Prostate gland (tissue), 2 donors: ENCODE measurements at regions not wholly inside any gene's neighbourhood (a gene's known extent, or its start where the extent isn't known, plus 50 kb on each side); places are given as distances from the start of the nearest gene placed in this dataset.

ENCODE experiments used
- DNase-seq: peaks from one replicate; pipeline ENCODE4 v3.0.0-alpha.2; 2019; ENCODE audit warnings: low spot score
- H3K27ac ChIP-seq, 2 donors: fragments of 200-600 bp; sonication (generic); 2 replicates each; pipeline ENCODE4 v1.5.1; 2017 to 2019
- H3K27me3 ChIP-seq: fragments of 200-600 bp; sonication (generic); replicated peaks from 2 replicates; pipeline ENCODE4 v1.5.1; 2019; ENCODE audit not compliant: insufficient read depth
- H3K36me3 ChIP-seq, 2 donors: fragments of 200-600 bp; sonication (generic); 1 replicate in 1 of 2; 2 replicates in 1 of 2; pipeline versions ENCODE4 v1.5.1 to v1.8.1; 2017 to 2019
- H3K4me1 ChIP-seq: fragments of 200-600 bp; sonication (generic); replicated peaks from 2 replicates; pipeline ENCODE4 v1.5.1; 2019
- H3K4me3 ChIP-seq, 2 donors: fragments of 200-600 bp; sonication (generic); 2 replicates each; pipeline ENCODE4 v1.5.1; 2017 to 2019
- H3K9me3 ChIP-seq: fragments of 200-600 bp; sonication (generic); 2 replicates; pipeline ENCODE4 v1.5.1; 2017
- CTCF ChIP-seq, 4 experiments: fragments of 200-600 bp in 2 of 4; fragments of 450-650 bp in 2 of 4; sonication (generic) in 2 of 4; IDR thresholded peaks; 1 replicate in 3 of 4; 2 replicates in 1 of 4; pipeline ENCODE4 v1.5.1; 2016 to 2019; ENCODE audit warnings: antibody characterized with exemption in 4 of 4, mild to moderate bottlenecking in 2 of 4, moderate library complexity in 2 of 4
- POLR2A ChIP-seq: fragments of 450-650 bp; IDR thresholded peaks from one replicate; pipeline ENCODE4 v1.6.1; 2016; ENCODE audit warnings: antibody characterized with exemption, mild to moderate bottlenecking
- POLR2AphosphoS5 ChIP-seq: sonication (generic); formaldehyde crosslinking; IDR thresholded peaks from one replicate; pipeline ENCODE4 v1.6.1; 2017; ENCODE audit warnings: antibody characterized with exemption
- WGBS: methylation state at CpG from one replicate; pipeline ENCODE4 v1.1.5; 2018; 5-methylcytosine and 5-hydroxymethylcytosine counted together
- intact Hi-C: fragments of 100-400 bp; cut with DNase I; formaldehyde crosslinking; loops from one replicate; pipeline ENCODE4 v1.14.2; 2022

GRCh38 chr9:84554069-84554664 lies 115.4 kb upstream of the NTRK2 start:
- intact Hi-C loops: no loop called here
- H3K4me1 ChIP-seq: no peaks in the 10 kb centered on the region
- 48% methylated on average over 1 of the region's 1 CpG for WGBS

GRCh38 chr9:84556556-84556955 lies 113.0 kb upstream of the NTRK2 start:
- no peak overlapping the region for H3K27ac ChIP-seq
- H3K36me3 ChIP-seq: no peaks in the 10 kb centered on the region
- H3K4me1 ChIP-seq: no peaks in the 10 kb centered on the region
- DNase-seq: no peak
- 52% methylated on average over 1 of the region's 1 CpG for WGBS
- no peak overlapping the region for H3K4me3 ChIP-seq
- no peaks in the 10 kb centered on the region for H3K9me3 ChIP-seq
- H3K27me3 ChIP-seq: no peaks in the 10 kb centered on the region
- intact Hi-C loops: no loop called here
- TF ChIP-seq CTCF (IDR thresholded peaks at IDR 0.05) (no peak), POLR2AphosphoS5 (no peak)

More at GRCh38 chr9:84554069-84554664, 115.4 kb upstream of the NTRK2 start:
- Histone ChIP-seq H3K9me3 (no peaks in the 10 kb centered on the region), H3K36me3 (no peaks in the 10 kb centered on the region), H3K27me3 (no peaks in the 10 kb centered on the region), H3K4me3 (no peak overlapping the region), H3K27ac (no peak overlapping the region)
- DNase-seq: no peak
- TF ChIP-seq POLR2AphosphoS5 (no peak), POLR2A (no peak), CTCF (IDR thresholded peaks at IDR 0.05) (no peak)

GRCh38 chr9:84557751-84558150 lies 111.8 kb upstream of the NTRK2 start:
- Histone ChIP-seq H3K27me3 (no peaks in the 10 kb centered on the region), H3K4me1 (no peaks in the 10 kb centered on the region), H3K4me3 (no peak overlapping the region), H3K36me3 (no peaks in the 10 kb centered on the region), H3K27ac (no peak overlapping the region), H3K9me3 (no peaks in the 10 kb centered on the region)
- TF ChIP-seq CTCF (IDR thresholded peaks at IDR 0.05): no peak
- TF ChIP-seq POLR2AphosphoS5: no peak
- no peak for TF ChIP-seq POLR2A
- intact Hi-C loops: no loop called here
- DNase-seq: no peak
- 77% methylated on average over 4 of the region's 4 CpGs for WGBS

GRCh38 chr9:84563691-84564090 lies 105.8 kb upstream of the NTRK2 start:
- intact Hi-C loops: no loop called here
- no peak for DNase-seq
- Histone ChIP-seq H3K36me3 (no peaks in the 10 kb centered on the region), H3K4me1 (no peaks in the 10 kb centered on the region), H3K4me3 (no peak overlapping the region), H3K27me3 (no peaks in the 10 kb centered on the region), H3K9me3 (no peaks in the 10 kb centered on the region), H3K27ac (no peak overlapping the region)
- TF ChIP-seq POLR2A: no peak

- Histone ChIP-seq H3K27me3 (no peaks in the 10 kb centered on the region), H3K9me3 (no peaks in the 10 kb centered on the region), H3K4me1 (no peaks in the 10 kb centered on the region), H3K27ac (no peak overlapping the region), H3K4me3 (no peak overlapping the region), H3K36me3 (no peaks in the 10 kb centered on the region)
- intact Hi-C loops: no loop called here
- 27% methylated on average over 1 of the region's 1 CpG for WGBS
- DNase-seq: no peak
- no peak for TF ChIP-seq CTCF (IDR thresholded peaks at IDR 0.05)
- no peak for TF ChIP-seq POLR2A
- TF ChIP-seq POLR2AphosphoS5: no peak
Observed at GRCh38 chr9:84567805-84568204, 101.7 kb upstream of the NTRK2 start.
